Nucleus accumbens (tissue), 56 donors: ENCODE measurements at regions not wholly inside any gene's neighbourhood (a gene's known extent, or its start where the extent isn't known, plus 50 kb on each side); places are given as distances from the start of the nearest gene placed in this dataset.

ENCODE experiments used
- DNase-seq, 56 donors: peaks; one replicate each; lab custom pipeline; 2025; lab: John Stamatoyannopoulos, UW

DNA sequence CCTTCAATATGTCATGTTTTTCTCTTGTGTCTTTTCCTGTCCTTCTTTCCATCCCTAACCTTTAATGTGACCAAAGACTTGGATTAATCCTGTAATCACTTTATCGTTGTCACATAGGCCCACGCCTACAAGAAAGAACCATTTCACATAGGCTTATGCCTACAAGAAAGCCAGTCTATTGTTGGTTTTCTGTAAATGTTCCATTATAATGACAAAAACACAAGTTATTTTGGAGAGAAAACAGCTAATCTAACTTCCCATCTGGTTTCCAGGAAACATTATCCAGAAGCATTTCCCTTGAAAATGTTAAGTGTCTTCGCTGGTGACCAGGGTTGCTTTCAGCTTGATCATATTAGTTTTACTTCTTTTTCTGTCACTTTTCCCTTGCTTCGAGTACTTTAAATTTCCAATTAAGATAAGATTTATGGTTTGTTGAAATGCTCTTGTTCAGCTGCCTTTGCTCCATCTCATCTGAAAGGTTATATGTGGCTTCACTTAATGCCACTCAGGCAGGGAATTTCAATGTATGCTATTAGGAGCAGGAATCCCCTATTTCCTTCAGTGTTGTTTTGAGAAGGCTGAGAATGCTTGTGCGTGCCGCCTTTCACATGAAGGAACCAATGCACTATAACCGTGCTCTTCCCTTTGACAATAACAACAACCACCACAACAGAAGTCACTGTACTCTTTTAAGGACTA lies 708.2 kb downstream of the EFNB2 start:
- no peak for DNase-seq

DNA sequence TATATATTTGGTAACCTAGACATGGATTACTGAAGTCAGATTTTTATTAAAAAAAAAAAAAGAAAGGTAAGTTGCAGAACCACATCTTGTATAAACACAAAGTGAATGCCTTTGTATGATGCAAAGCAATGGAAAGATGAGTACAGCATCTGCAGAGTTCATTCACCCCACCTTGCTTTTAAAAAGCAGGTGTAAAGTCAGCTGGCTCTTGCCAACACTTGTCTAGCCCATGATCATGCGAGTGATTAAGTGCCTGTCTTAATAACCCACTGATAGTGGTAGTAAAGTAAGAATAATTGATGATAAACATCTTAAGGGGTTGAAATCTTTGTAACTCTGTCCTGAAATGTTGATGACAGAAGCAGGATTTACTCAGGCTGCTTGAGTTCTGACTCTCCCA lies 710.4 kb downstream of the EFNB2 start:
- DNase-seq: no peak

DNA sequence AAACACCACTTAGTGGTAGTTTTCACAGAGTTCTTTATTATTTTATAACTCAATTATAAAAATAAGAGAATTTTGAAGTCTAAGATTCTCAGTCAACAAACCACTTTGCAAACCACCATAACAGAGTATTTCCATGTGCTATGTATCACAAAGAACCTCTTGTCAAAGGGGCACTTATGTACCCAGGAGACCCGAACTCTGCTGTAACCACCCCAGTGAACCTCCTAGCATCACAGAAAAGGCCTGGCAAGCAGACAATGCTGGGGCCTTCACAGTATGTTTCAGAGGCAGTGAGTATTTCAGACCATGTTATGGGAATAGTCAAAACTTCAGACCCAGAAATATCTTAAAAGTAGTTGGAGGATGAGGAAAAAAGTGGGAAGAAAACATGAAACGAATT lies 714.1 kb downstream of the EFNB2 start:
- DNase-seq: no peak

DNA sequence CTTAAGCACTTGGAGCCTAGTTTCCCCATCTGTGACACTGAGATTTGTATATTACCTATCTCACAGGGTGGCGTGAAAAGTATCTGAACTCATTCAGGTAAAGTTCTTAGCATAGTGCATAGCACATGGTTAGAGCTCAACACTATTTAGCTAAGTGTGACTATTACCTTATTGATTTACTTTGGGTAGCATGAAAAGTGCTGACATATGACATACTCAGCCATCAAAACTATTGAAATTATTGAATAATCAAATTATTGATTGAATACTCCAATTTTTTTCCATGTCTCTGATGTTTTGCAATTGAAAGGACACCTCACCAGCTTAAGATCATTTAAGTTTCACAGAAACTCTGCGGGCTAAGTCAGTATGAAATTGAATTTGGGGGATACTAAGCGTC lies 715.0 kb downstream of the EFNB2 start:
- no peak for DNase-seq

DNA sequence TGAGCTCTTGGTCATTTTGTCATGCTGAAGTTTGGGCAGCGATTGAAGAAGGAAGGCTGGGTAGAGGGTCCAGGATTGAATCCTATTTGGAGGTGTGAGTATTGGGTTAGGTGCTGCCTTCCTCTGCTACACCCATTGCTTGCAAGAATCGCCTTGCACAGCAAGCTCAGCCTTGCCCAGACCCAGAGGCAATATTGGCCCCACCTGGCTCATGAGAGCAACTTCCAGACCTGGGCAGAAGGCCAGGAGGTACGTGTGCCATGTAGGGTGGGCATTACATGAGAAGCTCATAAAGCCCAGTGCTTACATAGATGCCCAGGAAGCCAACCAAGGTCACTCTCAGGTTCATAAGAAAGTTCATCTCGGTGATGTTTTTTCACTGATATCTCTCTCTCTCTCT lies 718.0 kb downstream of the EFNB2 start:
- no peak for DNase-seq

DNA sequence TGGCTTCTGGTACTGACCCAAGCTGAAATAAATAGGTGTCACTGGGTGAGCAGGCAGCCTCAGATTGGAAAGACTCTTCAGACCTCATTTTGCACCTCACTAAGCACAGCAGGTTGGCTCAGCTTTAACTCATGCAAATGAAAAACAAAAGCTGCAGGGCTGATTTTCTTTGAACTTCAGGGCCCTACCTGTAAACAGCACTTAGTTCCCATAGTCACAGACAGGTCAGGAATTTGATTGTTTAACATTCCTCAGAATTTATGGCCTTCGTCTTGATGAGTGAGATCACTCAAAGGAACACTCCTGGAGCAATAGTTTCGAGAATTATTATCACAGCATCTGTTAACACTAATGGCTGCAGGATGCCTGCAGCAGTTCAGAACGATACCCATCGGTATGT lies 718.5 kb downstream of the EFNB2 start:
- DNase-seq: no peak

DNA sequence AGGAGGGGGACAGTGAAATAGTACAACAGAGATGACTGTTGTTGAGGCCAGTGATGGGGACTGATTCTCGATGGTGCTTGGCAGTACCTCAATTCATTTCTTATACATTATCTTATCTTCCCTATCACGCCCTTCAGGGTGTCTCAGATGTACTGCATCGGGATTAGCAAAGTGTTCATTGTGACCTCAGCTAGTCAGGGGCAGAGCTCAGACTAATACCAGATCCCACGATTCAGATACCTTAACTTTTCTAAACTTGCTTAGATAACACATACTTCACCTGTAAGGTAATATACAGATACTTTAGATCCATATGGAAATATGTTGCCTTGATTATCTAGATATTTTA lies 720.6 kb downstream of the EFNB2 start:
- no peak for DNase-seq

DNA sequence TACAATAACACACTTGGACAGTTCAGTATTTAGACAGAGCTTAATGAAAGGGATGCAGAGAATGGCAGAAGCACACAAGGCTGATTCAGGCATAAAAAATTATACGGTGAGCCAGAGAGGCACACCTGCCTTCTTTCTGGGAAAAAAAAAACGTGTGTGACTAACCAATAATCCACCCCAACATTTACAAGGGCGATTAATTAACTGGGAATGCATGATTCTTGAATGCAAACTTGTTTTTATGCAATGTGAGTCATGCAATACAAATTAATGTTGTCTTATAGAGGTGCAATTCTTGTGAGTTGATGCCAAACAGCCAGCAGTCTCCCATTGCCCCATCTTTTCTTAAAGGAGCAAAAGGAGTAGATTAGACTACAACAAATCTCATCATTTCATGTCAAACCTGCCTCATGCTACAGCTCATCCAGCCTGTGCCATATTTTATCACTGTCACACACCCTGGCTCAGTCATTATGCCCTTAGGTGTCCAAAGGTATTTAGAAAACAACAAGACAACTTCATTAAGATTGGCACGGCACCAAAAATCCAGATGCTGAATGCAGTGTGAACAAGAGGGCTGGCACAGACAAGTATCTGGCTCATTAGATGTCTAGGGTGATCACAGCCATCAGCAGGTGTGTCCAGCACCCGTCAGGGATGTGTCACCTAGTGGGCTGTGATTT lies 721.1 kb downstream of the EFNB2 start:
- no peak for DNase-seq

DNA sequence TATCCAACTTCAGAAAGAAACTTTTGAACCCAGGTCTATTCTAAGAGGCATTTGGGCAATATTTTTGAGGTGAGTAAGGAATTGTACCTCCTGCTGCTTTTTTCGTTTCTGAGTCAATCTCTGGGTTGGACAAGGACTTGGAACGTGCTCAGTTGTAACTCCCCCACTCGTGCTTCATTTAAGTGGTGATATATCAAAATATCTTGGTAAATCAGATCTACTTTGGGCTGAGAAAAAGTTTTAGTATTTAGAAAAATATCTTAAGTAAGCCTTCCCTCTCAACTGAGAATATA lies 728.9 kb downstream of the EFNB2 start:
- DNase-seq: no peak

DNA sequence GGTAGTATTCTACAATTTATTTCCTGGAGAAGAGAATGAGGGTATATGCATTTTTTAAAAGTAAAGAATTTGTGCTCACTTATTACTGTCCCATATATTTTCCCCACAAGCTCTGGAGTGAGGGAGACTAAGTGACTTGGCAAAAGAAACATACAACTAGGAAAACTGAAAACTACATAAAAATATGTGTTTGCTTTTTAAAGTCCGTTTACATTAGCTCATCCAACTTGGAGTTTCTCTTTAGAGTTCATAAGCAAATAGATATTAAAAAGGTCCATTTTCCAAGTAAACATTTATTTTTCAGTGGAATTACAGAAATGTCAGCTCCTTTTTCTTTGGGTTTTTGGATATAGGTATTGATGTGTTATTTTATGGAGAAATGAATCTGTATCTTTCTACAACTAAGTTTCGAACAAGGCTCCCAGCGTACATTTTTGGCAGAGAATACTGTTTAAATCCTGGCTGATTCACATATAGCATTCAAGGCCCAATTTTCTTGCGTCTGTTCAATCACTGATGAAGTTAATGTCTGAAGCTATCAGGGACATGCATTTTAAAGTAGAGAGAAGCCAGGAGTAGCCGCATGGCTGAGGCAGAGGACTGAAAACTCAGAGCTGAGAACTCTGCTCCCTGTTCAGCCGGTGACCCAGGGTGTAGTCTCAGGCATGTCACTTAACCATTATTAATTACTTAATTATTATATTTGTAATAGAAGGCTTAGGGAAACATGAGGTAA lies 729.4 kb downstream of the EFNB2 start:
- DNase-seq: no peak

DNA sequence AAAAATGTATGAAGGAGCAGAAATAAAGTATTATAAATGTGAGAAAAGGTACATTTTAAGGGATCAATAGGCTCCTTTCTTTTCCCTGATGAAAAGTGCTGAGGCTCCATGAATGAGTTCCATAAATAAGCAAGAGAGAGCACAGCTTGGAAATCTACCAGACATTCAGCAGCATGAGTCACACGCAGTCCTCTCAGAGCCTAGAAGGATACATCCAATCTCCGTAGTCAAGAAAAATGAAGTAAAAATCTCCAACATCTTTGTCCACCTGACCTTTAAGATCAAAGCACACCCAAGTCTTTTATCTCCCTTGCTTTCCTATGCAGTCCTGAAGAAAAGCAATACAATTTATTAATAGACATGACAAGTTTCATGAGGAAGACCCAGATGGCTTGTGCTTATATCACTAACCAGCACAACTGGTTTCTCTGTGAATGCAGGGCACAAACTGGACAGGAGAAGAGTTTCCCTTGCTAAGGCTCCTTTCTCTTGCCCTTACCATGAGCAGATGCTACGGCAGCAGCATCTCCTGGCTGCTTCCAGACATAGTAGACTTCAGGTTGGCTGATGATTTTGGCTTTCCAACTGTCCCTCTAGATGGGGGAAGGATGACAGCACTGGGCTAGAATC lies 730.8 kb downstream of the EFNB2 start:
- peak in 2 of 56 donors; percentile 2 to 5 for DNase-seq

DNA sequence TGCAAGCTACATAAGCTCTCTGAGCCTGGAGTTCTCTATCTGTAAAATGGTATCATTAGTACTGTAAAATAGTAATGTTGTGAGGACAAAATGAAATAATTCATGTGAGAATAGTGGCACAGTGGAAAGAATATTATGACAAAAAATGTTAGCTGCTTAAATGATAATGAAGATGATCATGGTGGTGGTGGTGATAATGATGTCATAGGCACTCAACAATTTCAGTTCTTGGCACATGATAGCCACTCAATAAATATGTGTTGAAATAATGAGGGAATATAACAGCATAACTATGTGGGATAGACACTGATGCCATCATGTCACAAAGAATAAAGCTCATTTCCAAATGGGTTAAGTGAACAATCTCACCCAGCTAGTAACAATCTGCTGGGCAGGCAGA lies 736.3 kb downstream of the EFNB2 start:
- DNase-seq: no peak

DNA sequence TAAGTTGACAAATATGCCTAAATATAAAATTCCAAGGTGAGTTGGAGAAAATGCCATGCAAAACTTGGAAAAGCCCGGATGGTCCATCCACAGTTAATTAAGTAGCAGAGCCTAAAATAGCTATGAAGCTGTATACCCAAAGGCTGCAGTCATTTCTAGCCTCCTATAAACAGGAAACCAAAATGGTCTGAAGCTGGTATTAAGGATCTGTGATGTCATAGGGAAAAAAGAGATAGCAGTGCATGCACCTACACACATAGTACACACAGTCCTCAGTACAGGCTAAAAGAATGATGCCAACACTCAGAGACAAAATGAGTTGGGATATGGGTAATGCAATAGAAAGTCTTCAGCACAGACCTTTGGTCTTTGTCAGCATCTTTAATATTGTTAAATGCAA lies 736.9 kb downstream of the EFNB2 start:
- no peak for DNase-seq

DNA sequence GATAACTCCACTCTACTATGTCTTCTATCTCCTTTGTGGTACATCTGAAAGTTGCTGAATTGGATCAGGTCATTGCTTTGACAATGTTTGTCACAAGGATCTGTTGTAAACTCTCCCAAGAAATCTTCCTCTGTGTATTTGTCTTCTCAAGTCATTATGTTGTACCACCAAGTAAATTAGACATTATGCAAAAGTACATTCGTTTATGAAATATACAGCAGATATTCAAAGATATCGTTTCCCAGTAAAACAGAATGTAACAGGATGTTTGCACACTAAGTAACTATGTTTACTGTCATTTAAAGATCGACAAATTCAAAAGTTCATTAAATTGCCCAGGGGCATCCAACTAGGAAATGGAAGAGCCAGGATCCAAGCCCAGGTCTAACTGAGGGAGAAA lies 739.4 kb downstream of the EFNB2 start:
- no peak for DNase-seq

DNA sequence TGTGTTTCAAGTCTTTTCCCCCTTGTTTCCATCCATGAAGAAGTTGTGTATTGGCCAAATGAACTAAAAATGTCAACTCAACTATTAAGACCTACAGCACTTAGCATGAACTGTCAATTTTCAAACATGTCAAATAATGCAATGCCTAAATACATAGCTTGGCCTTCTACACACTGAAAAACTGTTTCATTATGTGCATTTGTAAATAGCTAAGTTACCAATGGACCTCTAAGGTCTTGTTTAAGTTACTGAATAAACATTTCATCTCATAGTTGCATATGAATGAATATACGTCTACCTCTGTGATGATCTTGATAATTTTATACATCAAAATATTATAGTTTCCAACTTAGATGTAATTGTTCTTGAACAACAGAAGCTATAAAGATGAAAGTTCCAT lies 744.5 kb downstream of the EFNB2 start:
- DNase-seq: no peak

DNA sequence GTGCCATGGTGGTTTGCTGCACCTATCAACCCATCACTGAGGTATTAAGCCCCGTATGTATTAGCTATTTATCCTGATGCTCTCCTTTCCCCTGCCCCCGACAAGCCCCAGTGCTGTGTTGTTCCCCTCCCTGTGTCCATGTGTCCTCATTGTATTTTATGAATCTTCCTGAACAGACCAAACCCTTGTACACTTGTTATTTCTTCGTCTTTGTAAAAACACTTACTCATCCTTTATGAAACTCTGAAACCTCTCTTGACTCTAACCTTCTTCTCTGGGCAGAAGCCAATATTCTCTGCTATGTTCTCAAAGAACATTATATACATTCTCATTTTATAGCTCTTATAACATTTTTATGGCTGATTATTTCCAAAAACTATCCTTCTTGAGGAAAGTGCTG lies 746.9 kb downstream of the EFNB2 start:
- no peak for DNase-seq

DNA sequence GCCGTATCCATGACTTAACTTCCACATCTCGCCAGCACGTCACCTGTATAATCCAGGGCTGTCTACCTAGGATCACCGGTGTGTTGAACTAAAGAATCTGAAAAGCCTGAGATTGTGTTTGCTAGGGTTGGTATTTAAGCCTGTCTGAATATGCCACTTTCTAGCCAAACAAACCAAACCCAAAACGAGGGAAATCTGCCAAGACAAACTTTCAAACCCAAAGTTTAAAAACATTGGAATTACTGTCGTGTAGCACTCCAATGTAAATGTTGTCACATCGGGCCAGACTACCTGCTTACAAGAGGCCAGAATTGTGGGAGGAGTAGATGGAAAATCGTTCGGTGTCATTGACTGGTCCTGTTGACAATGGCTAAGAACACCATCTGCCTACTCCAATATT lies 747.8 kb downstream of the EFNB2 start:
- no peak for DNase-seq

DNA sequence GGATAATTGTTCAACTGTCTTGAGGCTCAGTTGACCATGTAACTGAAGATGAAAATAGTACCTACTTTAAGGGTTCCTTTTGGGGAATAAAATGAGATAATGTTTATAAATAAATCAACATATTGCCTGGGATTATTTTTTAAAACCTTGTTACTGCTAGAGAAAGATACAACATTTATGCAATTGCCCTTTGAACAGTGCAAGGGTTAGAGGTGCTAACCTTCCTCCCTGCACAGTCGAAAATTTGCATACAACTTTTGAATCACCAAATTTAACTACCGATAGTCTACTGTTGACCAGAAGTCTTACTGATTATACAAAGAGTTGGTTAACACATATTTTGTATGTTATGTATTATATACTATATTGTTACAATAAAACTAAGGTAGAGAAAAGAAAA lies 750.0 kb downstream of the EFNB2 start:
- DNase-seq: no peak

DNA sequence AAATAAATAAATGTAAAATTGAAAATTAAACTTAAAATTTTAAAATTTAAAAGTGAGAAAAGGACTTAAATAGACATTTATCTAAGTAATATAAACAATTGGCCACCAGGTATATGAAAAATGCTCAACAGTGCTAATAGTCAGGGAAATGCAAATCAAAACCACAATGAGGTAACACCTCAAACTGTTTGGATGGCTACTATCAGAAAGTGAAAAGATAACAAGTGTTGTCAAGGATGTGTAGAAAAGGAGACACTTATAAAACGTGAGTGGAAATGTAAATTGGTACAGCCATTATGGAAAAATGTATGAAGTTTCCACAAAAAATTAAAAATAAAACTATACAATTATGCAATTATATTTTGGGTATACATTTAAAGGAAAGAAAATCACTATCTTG lies 752.2 kb downstream of the EFNB2 start:
- DNase-seq: no peak

DNA sequence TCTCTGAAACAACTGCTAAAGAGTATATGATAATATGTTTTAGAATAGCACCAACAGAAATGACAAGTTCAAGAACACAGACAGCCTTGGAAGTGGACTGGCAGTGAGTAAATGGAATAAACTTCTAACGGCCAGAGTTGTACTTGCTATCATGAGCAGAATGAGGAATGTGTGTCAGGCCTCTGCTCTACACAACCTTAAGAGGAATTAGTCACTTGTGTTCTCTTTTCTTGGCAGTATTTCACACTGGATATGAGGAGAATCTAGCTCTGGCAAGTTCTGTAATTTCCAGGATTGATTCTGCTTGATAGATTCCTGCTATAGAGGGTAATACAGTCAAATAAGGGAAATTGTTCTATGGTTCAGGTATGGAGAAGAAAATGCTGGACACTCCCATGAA lies 757.3 kb downstream of the EFNB2 start:
- DNase-seq: no peak

DNA sequence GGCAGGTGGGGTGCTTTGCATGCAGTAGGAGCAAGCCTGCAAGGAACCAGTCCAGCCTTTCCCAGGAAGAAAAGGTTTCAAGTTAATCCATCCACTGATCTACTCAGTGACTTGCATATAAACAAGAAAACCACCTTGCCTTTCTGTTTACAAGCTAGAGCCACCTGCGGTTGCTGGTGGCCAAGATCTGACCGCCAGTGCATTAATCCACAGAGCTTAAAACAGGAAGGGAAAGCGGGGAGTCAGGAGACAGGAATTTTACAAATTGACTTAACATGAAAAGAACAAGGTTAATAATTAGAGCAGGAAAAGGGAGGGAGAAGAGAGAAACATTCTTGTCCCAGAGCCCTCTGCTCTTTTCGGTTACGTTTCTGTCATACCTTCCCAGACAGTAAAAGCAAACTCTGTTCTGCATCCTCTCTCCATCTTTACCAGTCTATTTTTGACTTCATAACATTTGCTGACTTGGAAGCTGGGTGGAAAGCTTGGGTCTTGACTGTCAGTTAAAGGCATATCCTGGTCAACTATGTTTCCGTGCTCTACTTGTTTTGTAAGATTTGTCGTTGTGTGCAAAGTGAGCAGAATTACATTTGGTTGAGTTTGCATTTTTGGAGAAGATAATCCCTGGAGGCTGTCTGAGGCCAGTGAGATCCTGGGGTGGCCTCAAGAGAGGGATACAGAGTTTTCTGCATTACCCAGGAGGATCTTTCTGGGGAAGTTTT lies 760.6 kb downstream of the EFNB2 start:
- no peak for DNase-seq
